A673 (cell line): ENCODE measurements at regions not wholly inside any gene's neighbourhood (a gene's known extent, or its start where the extent isn't known, plus 50 kb on each side); places are given as distances from the start of the nearest gene placed in this dataset.
A peak's percentile ranks its signal among the peaks of the same experiment; 100 is the strongest.

Experiments used
- BruUV-seq: library from RNA; stranded (reverse); fragments of 400-500 nt; replicated peaks from 2 replicates; lab custom pipeline; 2021; lab: Mats Ljungman, UMichigan
- CTCF ChIA-PET: fragments of 300-600 bp; sonication (Branson Sonifier 250); formaldehyde crosslinking; loops from one replicate; lab custom pipeline; 2022; ENCODE audit warnings: antibody characterized with exemption; lab: Charles Lee
- POLR2A ChIA-PET: fragments of 300-600 bp; sonication (Branson Sonifier 250); formaldehyde crosslinking; loops from one replicate; lab custom pipeline; 2022; ENCODE audit warnings: antibody characterized with exemption; ENCODE audit not compliant: low non-redundant PET; lab: Charles Lee
- DNase-seq: peaks from one replicate; pipeline ENCODE4 v3.0.0-alpha.2; 2015; ENCODE audit warnings: low spot score
- H3K27ac ChIP-seq: fragments of 200-600 bp; sonication (generic); 2 replicates; pipeline ENCODE4 v1.5.1; 2016; ENCODE audit warnings: mixed run types, low read depth, mild to moderate bottlenecking, mixed read lengths, antibody characterized with exemption, low read length; ENCODE audit not compliant: poor library complexity, severe bottlenecking
- H3K27me3 ChIP-seq: fragments of 200-600 bp; sonication (generic); replicated peaks from 2 replicates; pipeline ENCODE4 v1.6.1; 2017; ENCODE audit warnings: mixed run types, low read depth, mild to moderate bottlenecking, mixed read lengths, antibody characterized with exemption, low read length; ENCODE audit not compliant: insufficient read depth, poor library complexity
- H3K36me3 ChIP-seq: fragments of 200-600 bp; sonication (generic); 2 replicates; pipeline ENCODE4 v1.6.1; 2016; ENCODE audit warnings: mixed run types, mild to moderate bottlenecking, mixed read lengths, antibody characterized with exemption, low read length; ENCODE audit not compliant: insufficient read depth, poor library complexity, severe bottlenecking
- H3K4me1 ChIP-seq: fragments of 200-600 bp; sonication (generic); 2 replicates; pipeline ENCODE4 v1.6.1; 2017; ENCODE audit warnings: mixed run types, mild to moderate bottlenecking, mixed read lengths, antibody characterized with exemption, low read length; ENCODE audit not compliant: insufficient read depth, poor library complexity, severe bottlenecking
- H3K4me3 ChIP-seq: fragments of 200-600 bp; sonication (generic); 2 replicates; pipeline ENCODE4 v1.5.1; 2016; ENCODE audit warnings: low read depth, mixed run types, mild to moderate bottlenecking, mixed read lengths, low read length; ENCODE audit not compliant: poor library complexity, severe bottlenecking
- H3K9me3 ChIP-seq: fragments of 200-600 bp; sonication (generic); 2 replicates; pipeline ENCODE4 v1.6.1; 2016; ENCODE audit warnings: mixed run types, low read depth, mild to moderate bottlenecking, mixed read lengths, antibody characterized with exemption, low read length; ENCODE audit not compliant: poor library complexity, severe bottlenecking
- EZH2 ChIP-seq: fragments of 200-600 bp; sonication (generic); IDR thresholded peaks from 2 replicates; pipeline ENCODE4 v1.6.1; 2017; ENCODE audit warnings: borderline replicate concordance, low read depth, mild to moderate bottlenecking, mixed read lengths, antibody characterized with exemption, low read length; ENCODE audit not compliant: poor library complexity, severe bottlenecking
- intact Hi-C: fragments of 100-400 bp; cut with micrococcal nuclease; formaldehyde crosslinking; loops from one replicate; pipeline ENCODE4 v1.10.0; 2022; ENCODE audit not compliant: unreplicated experiment
- TF ChIP-seq, protein P1 (sequence below): fragments of 300-800, 200-600 bp; sonication (generic); conservative IDR thresholded peaks from 2 replicates; pipeline ENCODE4 v1.5.1; 2017; ENCODE audit warnings: low read depth, mild to moderate bottlenecking, antibody characterized with exemption, low read length, moderate library complexity, mixed read lengths

DNA sequence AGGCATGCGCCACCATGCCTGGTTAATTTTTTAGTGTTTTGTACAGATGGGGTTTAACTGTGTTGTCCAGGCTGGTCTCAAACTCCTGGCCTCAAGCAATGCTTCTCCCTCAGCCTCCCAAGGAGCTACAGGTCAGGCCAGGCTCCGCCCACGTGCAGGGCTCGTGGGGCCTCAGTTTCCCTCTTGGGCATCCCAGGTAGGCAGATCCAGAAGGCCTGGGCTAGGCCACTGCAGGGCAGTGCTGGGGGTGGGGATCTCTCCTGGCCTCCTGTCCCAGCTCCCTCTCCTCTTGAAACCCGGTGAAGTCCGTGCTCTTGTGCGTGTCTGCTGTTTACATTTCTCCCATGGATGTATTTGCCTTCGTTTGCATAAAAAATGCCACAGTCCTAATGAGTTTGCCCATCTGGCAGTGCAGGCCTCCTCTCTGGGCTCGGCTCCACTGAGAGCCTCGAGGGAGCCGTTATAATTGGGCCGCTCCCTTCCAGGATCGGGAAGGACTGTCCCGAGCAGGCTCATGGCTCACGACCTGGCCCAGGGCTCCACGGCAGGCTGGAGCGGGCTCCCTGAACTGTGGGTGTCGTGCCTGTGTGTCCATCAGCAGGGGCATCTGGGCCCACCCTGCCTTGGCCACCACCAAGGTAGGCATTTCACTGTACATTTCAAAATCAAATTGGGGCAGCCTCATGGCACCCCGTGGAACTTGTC lies 52.6 kb upstream of the RUFY1 start:
- H3K4me1 ChIP-seq = no peaks in the 10 kb centered on the region
- DNase-seq = no peak
- no peaks in the 10 kb centered on the region for H3K27me3 ChIP-seq
- ChIA-PET CTCF (interaction anchor here (0.6 kb wide), 1 partner anchor 118 kb away, joined by 3 read pairs; no protein-coding TSS in a partner anchor), POLR2A (no interaction called here)
- no peak for TF ChIP-seq EZH2
- TF ChIP-seq, protein P1, sequence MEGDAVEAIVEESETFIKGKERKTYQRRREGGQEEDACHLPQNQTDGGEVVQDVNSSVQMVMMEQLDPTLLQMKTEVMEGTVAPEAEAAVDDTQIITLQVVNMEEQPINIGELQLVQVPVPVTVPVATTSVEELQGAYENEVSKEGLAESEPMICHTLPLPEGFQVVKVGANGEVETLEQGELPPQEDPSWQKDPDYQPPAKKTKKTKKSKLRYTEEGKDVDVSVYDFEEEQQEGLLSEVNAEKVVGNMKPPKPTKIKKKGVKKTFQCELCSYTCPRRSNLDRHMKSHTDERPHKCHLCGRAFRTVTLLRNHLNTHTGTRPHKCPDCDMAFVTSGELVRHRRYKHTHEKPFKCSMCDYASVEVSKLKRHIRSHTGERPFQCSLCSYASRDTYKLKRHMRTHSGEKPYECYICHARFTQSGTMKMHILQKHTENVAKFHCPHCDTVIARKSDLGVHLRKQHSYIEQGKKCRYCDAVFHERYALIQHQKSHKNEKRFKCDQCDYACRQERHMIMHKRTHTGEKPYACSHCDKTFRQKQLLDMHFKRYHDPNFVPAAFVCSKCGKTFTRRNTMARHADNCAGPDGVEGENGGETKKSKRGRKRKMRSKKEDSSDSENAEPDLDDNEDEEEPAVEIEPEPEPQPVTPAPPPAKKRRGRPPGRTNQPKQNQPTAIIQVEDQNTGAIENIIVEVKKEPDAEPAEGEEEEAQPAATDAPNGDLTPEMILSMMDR = no peak
- BruUV-seq = no TSS peak
- H3K9me3 ChIP-seq = no peaks in the 10 kb centered on the region
- H3K4me3 ChIP-seq = no peak overlapping the region
- intact Hi-C loops = no loop called here
- H3K36me3 ChIP-seq = no peaks in the 10 kb centered on the region
- no peak overlapping the region for H3K27ac ChIP-seq

DNA sequence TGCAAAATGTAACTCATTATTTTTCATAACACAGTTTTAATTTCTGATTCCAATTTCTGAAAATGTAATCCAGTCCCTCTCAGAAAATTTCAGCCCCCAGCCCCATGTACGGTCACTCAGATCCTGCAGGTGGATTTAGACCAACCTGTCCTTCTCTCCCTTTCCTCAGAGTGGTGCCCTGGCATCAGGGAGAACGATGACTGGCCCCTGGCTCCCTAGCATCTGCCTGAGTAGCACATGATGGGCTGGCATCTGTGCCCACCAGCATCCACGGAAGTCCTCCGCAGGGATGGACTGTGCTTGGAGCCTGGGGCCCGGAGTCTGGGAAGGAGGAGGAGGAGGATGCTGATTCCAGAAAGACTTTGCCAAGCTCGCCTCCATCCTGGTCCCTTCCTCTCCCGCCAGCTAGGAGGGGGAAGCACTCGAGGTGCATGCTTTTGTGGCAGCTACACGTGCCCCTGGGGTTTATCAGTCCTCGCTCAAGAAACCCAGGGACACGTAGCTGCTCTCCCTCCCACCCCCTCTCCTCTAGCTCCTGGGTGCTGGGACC lies 54.4 kb upstream of the RUFY1 start:
- Histone ChIP-seq H3K27ac (no peak overlapping the region), H3K4me1 (no peaks in the 10 kb centered on the region), H3K36me3 (no peaks in the 10 kb centered on the region), H3K9me3 (no peaks in the 10 kb centered on the region), H3K27me3 (no peaks in the 10 kb centered on the region), H3K4me3 (no peak overlapping the region)
- no TSS peak for BruUV-seq
- DNase-seq = no peak
- TF ChIP-seq, protein P1 = 0 out of 2 replicates have a peak, but pooled peaks have one; percentile 17
- TF ChIP-seq EZH2 = no peak
- intact Hi-C loops = no loop called here
- POLR2A ChIA-PET = no interaction called here
- CTCF ChIA-PET = no interaction called here

DNA sequence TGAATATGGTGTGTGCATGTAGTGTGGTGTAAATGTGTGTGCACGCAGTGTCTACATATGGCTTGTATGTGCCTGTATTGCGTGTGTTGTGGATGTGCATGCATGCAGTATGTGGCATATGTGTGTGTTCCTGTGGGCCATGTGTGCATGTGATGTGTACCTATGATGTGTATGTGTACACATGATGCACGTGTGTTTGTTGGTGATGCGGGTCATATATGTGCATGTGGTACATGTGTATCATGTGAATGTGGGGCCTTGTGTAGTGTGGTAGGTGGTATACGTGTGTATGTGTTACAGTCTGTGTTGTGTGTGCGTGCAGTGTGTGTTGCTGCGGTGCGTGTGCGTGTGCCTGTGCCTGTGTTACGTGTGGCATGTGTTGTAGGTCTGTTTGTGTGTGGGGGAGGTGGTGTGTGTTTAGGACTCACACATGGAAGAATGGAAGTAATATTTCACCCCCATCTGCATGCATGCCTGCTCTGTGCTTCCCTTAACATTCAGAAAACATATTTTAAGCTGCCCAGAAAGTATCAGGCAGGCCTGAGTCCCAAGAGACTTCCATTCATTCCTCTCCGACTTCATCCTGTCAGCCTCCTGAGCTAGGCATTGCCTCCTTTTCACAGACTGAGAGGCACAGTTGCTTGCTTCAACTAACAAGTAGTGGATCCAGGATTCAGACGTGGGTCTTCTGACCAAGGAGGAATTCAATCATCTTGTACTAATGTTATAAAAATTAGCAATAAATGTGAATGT lies 55.4 kb upstream of the RUFY1 start:
- no peaks in the 10 kb centered on the region for H3K36me3 ChIP-seq
- H3K27ac ChIP-seq = no peak overlapping the region
- POLR2A ChIA-PET = no interaction called here
- DNase-seq = no peak
- TF ChIP-seq, protein P1 = no peak
- TF ChIP-seq EZH2 = no peak
- no peak overlapping the region for H3K4me3 ChIP-seq
- no peaks in the 10 kb centered on the region for H3K4me1 ChIP-seq
- no peaks in the 10 kb centered on the region for H3K27me3 ChIP-seq
- BruUV-seq = no TSS peak
- CTCF ChIA-PET = no interaction called here
- no peaks in the 10 kb centered on the region for H3K9me3 ChIP-seq
- intact Hi-C loops = loop anchor here (1.0 to 5.0 kb wide), 3 partner anchors 328 to 1258 kb away; partner anchors contain the start of gene ZNF354A
